ENCODE measurements at regions not wholly inside any gene's neighbourhood (a gene's known extent, or its start where the extent isn't known, plus 50 kb on each side); places are given as distances from the start of the nearest gene placed in this dataset.

DNA sequence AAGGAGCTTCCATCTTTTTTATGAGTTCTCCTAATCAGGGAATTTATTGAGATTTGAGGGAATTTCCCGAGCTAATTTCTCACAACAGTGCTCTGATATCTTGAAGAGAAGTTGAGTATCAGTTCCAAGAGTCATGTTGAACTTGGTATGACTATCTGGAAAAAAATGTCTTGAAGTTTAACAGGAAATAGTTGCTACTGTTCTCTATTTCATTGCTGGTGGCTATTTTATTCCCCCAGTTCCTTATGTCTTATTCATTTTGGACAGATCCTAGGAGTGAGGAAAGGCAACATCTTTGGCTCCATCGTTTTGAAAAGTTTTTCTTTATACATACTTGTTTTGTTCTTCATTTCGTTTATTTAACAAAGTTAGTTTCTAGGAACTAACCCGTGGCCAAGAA, 307.8 kb upstream of the AGTR1 start:
- Histone ChIP-seq H3K4me3 (ENCODE audit: insufficient read depth, low read length, poor library complexity, severe bottlenecking) (no peak overlapping the region), H3K9ac (ENCODE audit: low read length) (no peak overlapping the region), H3K9me2 (replicated peaks; ENCODE audit: insufficient read depth, low read length) (no peaks in the 10 kb centered on the region), H4K20me1 (ENCODE audit: low read depth, low read length) (no peaks in the 10 kb centered on the region), H3K27ac (ENCODE audit: low read depth, low read length) (no peak overlapping the region), H3K27me3 (ENCODE audit: low read length) (no peaks in the 10 kb centered on the region), H2AFZ (ENCODE audit: low read depth, low read length, severe bottlenecking) (no peak overlapping the region), H3K9me3 (ENCODE audit: insufficient read depth, low read length) (no peaks in the 10 kb centered on the region), H3F3A (ENCODE audit: insufficient read depth) (no peaks in the 10 kb centered on the region), H3K4me2 (ENCODE audit: low read depth, low read length, poor library complexity, severe bottlenecking) (no peak overlapping the region), H3K36me3 (ENCODE audit: low read length) (no peaks in the 10 kb centered on the region), H3K79me2 (ENCODE audit: insufficient read depth, low read length) (no peaks in the 10 kb centered on the region)
- TF ChIP-seq, protein P1, sequence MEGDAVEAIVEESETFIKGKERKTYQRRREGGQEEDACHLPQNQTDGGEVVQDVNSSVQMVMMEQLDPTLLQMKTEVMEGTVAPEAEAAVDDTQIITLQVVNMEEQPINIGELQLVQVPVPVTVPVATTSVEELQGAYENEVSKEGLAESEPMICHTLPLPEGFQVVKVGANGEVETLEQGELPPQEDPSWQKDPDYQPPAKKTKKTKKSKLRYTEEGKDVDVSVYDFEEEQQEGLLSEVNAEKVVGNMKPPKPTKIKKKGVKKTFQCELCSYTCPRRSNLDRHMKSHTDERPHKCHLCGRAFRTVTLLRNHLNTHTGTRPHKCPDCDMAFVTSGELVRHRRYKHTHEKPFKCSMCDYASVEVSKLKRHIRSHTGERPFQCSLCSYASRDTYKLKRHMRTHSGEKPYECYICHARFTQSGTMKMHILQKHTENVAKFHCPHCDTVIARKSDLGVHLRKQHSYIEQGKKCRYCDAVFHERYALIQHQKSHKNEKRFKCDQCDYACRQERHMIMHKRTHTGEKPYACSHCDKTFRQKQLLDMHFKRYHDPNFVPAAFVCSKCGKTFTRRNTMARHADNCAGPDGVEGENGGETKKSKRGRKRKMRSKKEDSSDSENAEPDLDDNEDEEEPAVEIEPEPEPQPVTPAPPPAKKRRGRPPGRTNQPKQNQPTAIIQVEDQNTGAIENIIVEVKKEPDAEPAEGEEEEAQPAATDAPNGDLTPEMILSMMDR (IDR thresholded peaks at IDR 0.05; ENCODE audit: insufficient read depth, low read length, poor library complexity, severe bottlenecking) = no peak
- no peak for TF ChIP-seq EZH2phosphoT487 (conservative IDR thresholded peaks at IDR 0.05; ENCODE audit: low read length)

DNA sequence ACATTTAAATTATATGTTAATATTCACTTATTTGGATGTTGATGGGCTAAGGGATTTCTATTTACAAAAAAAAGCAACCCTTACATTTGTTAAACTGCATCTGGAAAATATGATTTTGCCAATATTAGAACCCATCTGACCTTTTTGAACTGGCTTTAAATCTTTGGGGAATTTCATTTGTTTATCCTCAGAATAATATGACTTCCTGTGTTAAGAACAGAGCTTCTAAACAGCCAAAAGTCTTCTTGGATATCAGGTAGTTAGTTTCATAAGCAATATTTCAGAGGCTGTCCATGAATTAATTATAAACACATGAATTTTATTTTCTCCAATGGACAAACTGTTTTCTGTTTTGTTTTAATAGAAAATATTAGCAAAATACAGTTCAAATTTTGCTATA, 301.9 kb upstream of the AGTR1 start:
- TF ChIP-seq, protein P1 (IDR thresholded peaks at IDR 0.05; ENCODE audit: insufficient read depth, low read length, poor library complexity, severe bottlenecking) = no peak
- no peak for TF ChIP-seq EZH2phosphoT487 (conservative IDR thresholded peaks at IDR 0.05; ENCODE audit: low read length)

DNA sequence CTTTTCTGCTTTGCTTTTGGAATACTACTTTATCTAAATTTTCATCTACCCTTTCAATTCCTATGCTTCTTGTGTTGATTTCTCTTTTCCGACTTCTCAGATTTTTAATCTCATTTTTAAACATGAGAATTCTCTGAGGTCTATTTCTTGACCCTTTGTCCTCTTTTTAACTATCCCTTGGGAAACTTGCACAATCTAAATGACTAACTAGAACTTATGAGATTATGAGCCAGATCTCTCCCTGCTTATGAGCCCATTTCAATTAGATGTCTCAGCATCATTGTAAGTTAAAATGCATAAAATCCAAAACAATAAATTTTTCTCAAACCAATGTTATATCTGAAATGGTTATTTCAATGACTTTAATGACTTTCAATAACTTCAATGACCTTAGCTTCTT, 296.9 kb upstream of the AGTR1 start:
- no peak for TF ChIP-seq EZH2phosphoT487 (conservative IDR thresholded peaks at IDR 0.05; ENCODE audit: low read length)
- TF ChIP-seq, protein P1 (IDR thresholded peaks at IDR 0.05; ENCODE audit: insufficient read depth, low read length, poor library complexity, severe bottlenecking) = no peak
- no peak overlapping the region for H3K9ac ChIP-seq (ENCODE audit: low read length)
- no peaks in the 10 kb centered on the region for H3K27me3 ChIP-seq (ENCODE audit: low read length)
- H3F3A ChIP-seq (ENCODE audit: insufficient read depth) = no peaks in the 10 kb centered on the region
- H3K36me3 ChIP-seq (ENCODE audit: low read length) = no peaks in the 10 kb centered on the region
- H3K79me2 ChIP-seq (ENCODE audit: insufficient read depth, low read length) = no peaks in the 10 kb centered on the region
- no peak overlapping the region for H3K4me2 ChIP-seq (ENCODE audit: low read depth, low read length, poor library complexity, severe bottlenecking)
- no peaks in the 10 kb centered on the region for H3K9me3 ChIP-seq (ENCODE audit: insufficient read depth, low read length)
- H3K4me3 ChIP-seq (ENCODE audit: insufficient read depth, low read length, poor library complexity, severe bottlenecking) = no peak overlapping the region
- no peaks in the 10 kb centered on the region for H4K20me1 ChIP-seq (ENCODE audit: low read depth, low read length)
- H3K27ac ChIP-seq (ENCODE audit: low read depth, low read length) = no peak overlapping the region
- no peak overlapping the region for H2AFZ ChIP-seq (ENCODE audit: low read depth, low read length, severe bottlenecking)
- H3K9me2 ChIP-seq (replicated peaks; ENCODE audit: insufficient read depth, low read length) = no peaks in the 10 kb centered on the region

More for the DNA sequence above, 301.9 kb upstream of the AGTR1 start:
- H3K4me3 ChIP-seq (ENCODE audit: insufficient read depth, low read length, poor library complexity, severe bottlenecking) = no peak overlapping the region
- no peaks in the 10 kb centered on the region for H4K20me1 ChIP-seq (ENCODE audit: low read depth, low read length)
- H2AFZ ChIP-seq (ENCODE audit: low read depth, low read length, severe bottlenecking) = no peak overlapping the region
- no peaks in the 10 kb centered on the region for H3K79me2 ChIP-seq (ENCODE audit: insufficient read depth, low read length)
- no peaks in the 10 kb centered on the region for H3K9me2 ChIP-seq (replicated peaks; ENCODE audit: insufficient read depth, low read length)
- H3F3A ChIP-seq (ENCODE audit: insufficient read depth) = no peaks in the 10 kb centered on the region
- no peak overlapping the region for H3K4me2 ChIP-seq (ENCODE audit: low read depth, low read length, poor library complexity, severe bottlenecking)
- H3K27ac ChIP-seq (ENCODE audit: low read depth, low read length) = no peak overlapping the region
- no peaks in the 10 kb centered on the region for H3K36me3 ChIP-seq (ENCODE audit: low read length)
- H3K9ac ChIP-seq (ENCODE audit: low read length) = no peak overlapping the region
- no peaks in the 10 kb centered on the region for H3K9me3 ChIP-seq (ENCODE audit: insufficient read depth, low read length)
- H3K27me3 ChIP-seq (ENCODE audit: low read length) = no peaks in the 10 kb centered on the region
